SU-DHL-6 (cell line): ENCODE measurements at regions not wholly inside any gene's neighbourhood (a gene's known extent, or its start where the extent isn't known, plus 50 kb on each side); places are given as distances from the start of the nearest gene placed in this dataset.

Source experiments
- H2AFZ ChIP-seq: fragments of 200-600 bp; sonication (generic); 2 replicates; pipeline ENCODE4 v1.6.1; 2014; ENCODE audit warnings: low read depth, mild to moderate bottlenecking, moderate library complexity, mixed read lengths, antibody characterized with exemption, low read length; ENCODE audit not compliant: severe bottlenecking
- H3F3A ChIP-seq: fragments of 200-600 bp; shearing (Covaris generic); 2 replicates; pipeline ENCODE4 v1.6.0; 2016; ENCODE audit warnings: antibody characterized with exemption, mild to moderate bottlenecking; ENCODE audit not compliant: insufficient read depth
- H3K27ac ChIP-seq: fragments of 200-600 bp; sonication (generic); 2 replicates; pipeline ENCODE4 v1.5.1; 2016; ENCODE audit warnings: low read depth, mild to moderate bottlenecking, low read length, moderate library complexity, mixed read lengths
- H3K27me3 ChIP-seq: fragments of 200-600 bp; sonication (generic), shearing (Covaris generic); 2 replicates; pipeline ENCODE4 v1.6.0; 2014; ENCODE audit warnings: mild to moderate bottlenecking, low read length
- H3K36me3 ChIP-seq: fragments of 200-600 bp; sonication (generic); 2 replicates; pipeline ENCODE4 v1.6.1; 2014; ENCODE audit warnings: mild to moderate bottlenecking, low read length, mixed read lengths
- H3K4me2 ChIP-seq: fragments of 300-600, 200-600 bp; shearing (Covaris generic), sonication (generic); 2 replicates; pipeline ENCODE4 v1.6.0; 2014; ENCODE audit warnings: low read length, low read depth, mild to moderate bottlenecking; ENCODE audit not compliant: poor library complexity, severe bottlenecking
- H3K4me3 ChIP-seq: fragments of 200-600 bp; sonication (generic); 2 replicates; pipeline ENCODE4 v1.5.1; 2014; ENCODE audit warnings: antibody characterized with exemption, low read length, mild to moderate bottlenecking, mixed read lengths; ENCODE audit not compliant: insufficient read depth, poor library complexity, severe bottlenecking
- H3K79me2 ChIP-seq: fragments of 200-600 bp; sonication (generic); 2 replicates; pipeline ENCODE4 v1.6.1; 2014; ENCODE audit warnings: mild to moderate bottlenecking, low read length, moderate library complexity; ENCODE audit not compliant: insufficient read depth
- H3K9ac ChIP-seq: fragments of 200-600 bp; sonication (generic); 2 replicates; pipeline ENCODE4 v1.7.0; 2014; ENCODE audit warnings: mild to moderate bottlenecking, low read length
- H3K9me2 ChIP-seq: fragments of 200-600 bp; sonication (generic); replicated peaks from 2 replicates; pipeline ENCODE4 v1.6.1; 2014; ENCODE audit warnings: low read length; ENCODE audit not compliant: insufficient read depth
- H3K9me3 ChIP-seq: fragments of 200-600 bp; sonication (generic); 2 replicates; pipeline ENCODE4 v1.6.1; 2014; ENCODE audit warnings: low read length, mixed read lengths; ENCODE audit not compliant: insufficient read depth
- H4K20me1 ChIP-seq: fragments of 200-600 bp; sonication (generic); 2 replicates; pipeline ENCODE4 v1.6.1; 2014; ENCODE audit warnings: low read depth, mild to moderate bottlenecking, antibody characterized with exemption, low read length, moderate library complexity, mixed read lengths
- EZH2phosphoT487 ChIP-seq: fragments of 200-600 bp; sonication (generic), shearing (Covaris generic); conservative IDR thresholded peaks from 2 replicates; pipeline ENCODE4 v1.6.1; 2018; ENCODE audit warnings: mild to moderate bottlenecking, antibody characterized with exemption, low read length, moderate library complexity, mixed read lengths
- TF ChIP-seq, protein P1 (sequence below): fragments of 200-600 bp; sonication (generic); IDR thresholded peaks from one replicate; pipeline ENCODE4 v1.5.1; 2017; ENCODE audit warnings: antibody characterized with exemption, mild to moderate bottlenecking, low read length, moderate library complexity; ENCODE audit not compliant: insufficient read depth, poor library complexity, severe bottlenecking

- no peaks in the 10 kb centered on the region for H3K9me3 ChIP-seq
- no peaks in the 10 kb centered on the region for H3F3A ChIP-seq
- no peaks in the 10 kb centered on the region for H3K79me2 ChIP-seq
- H3K4me3 ChIP-seq: no peak overlapping the region
- no peak overlapping the region for H2AFZ ChIP-seq
- H3K36me3 ChIP-seq: no peaks in the 10 kb centered on the region
- no peak overlapping the region for H3K27ac ChIP-seq
- H3K27me3 ChIP-seq: no peaks in the 10 kb centered on the region
- H3K4me2 ChIP-seq: no peak overlapping the region
- H3K9me2 ChIP-seq: no peaks in the 10 kb centered on the region
- TF ChIP-seq EZH2phosphoT487: no peak
- TF ChIP-seq, protein P1, sequence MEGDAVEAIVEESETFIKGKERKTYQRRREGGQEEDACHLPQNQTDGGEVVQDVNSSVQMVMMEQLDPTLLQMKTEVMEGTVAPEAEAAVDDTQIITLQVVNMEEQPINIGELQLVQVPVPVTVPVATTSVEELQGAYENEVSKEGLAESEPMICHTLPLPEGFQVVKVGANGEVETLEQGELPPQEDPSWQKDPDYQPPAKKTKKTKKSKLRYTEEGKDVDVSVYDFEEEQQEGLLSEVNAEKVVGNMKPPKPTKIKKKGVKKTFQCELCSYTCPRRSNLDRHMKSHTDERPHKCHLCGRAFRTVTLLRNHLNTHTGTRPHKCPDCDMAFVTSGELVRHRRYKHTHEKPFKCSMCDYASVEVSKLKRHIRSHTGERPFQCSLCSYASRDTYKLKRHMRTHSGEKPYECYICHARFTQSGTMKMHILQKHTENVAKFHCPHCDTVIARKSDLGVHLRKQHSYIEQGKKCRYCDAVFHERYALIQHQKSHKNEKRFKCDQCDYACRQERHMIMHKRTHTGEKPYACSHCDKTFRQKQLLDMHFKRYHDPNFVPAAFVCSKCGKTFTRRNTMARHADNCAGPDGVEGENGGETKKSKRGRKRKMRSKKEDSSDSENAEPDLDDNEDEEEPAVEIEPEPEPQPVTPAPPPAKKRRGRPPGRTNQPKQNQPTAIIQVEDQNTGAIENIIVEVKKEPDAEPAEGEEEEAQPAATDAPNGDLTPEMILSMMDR: no peak
- H4K20me1 ChIP-seq: no peaks in the 10 kb centered on the region
- H3K9ac ChIP-seq: no peak overlapping the region
Measured at GRCh38 chr5:17735761-17736160, 101.5 kb downstream of the TAF11L14 start.

- no peak overlapping the region for H3K4me3 ChIP-seq
- TF ChIP-seq EZH2phosphoT487: no peak
- TF ChIP-seq, protein P1: no peak
- no peak overlapping the region for H3K4me2 ChIP-seq
- H3K27me3 ChIP-seq: no peaks in the 10 kb centered on the region
- H3K36me3 ChIP-seq: no peaks in the 10 kb centered on the region
- no peak overlapping the region for H3K9ac ChIP-seq
- H3F3A ChIP-seq: no peaks in the 10 kb centered on the region
- no peaks in the 10 kb centered on the region for H3K79me2 ChIP-seq
- H2AFZ ChIP-seq: no peak overlapping the region
- no peak overlapping the region for H3K27ac ChIP-seq
- no peaks in the 10 kb centered on the region for H3K9me2 ChIP-seq
- H3K9me3 ChIP-seq: no peaks in the 10 kb centered on the region
- no peaks in the 10 kb centered on the region for H4K20me1 ChIP-seq
Measured at GRCh38 chr5:17737092-17737491, 102.8 kb downstream of the TAF11L14 start.

- Histone ChIP-seq H3K4me3 (no peak overlapping the region), H3K9me2 (no peaks in the 10 kb centered on the region), H3K27ac (no peak overlapping the region), H3K4me2 (no peak overlapping the region), H3K9me3 (no peaks in the 10 kb centered on the region), H3K27me3 (no peaks in the 10 kb centered on the region), H3K9ac (no peak overlapping the region), H3F3A (no peaks in the 10 kb centered on the region), H2AFZ (no peak overlapping the region), H4K20me1 (no peaks in the 10 kb centered on the region), H3K79me2 (no peaks in the 10 kb centered on the region), H3K36me3 (no peaks in the 10 kb centered on the region)
- TF ChIP-seq, protein P1: no peak
- no peak for TF ChIP-seq EZH2phosphoT487
Measured at GRCh38 chr5:17738446-17738845, 104.2 kb downstream of the TAF11L14 start.
